ENCODE measurements at regions not wholly inside any gene's neighbourhood (a gene's known extent, or its start where the extent isn't known, plus 50 kb on each side); places are given as distances from the start of the nearest gene placed in this dataset.

GRCh38 chr4:26033389-26033788, 119.4 kb downstream of the SMIM20 start (continued):
- TF ChIP-seq CHD7 (IDR thresholded peaks at IDR 0.05; ENCODE audit: insufficient replicate concordance, low read length): no peak
- no peak for TF ChIP-seq ZNF274 (IDR thresholded peaks at IDR 0.05; ENCODE audit: borderline replicate concordance, extremely low read depth, low read length)
- TF ChIP-seq TAF1 (IDR thresholded peaks at IDR 0.05; ENCODE audit: low read depth, low read length): no peak
- TF ChIP-seq POLR2A (IDR thresholded peaks at IDR 0.05; ENCODE audit: control extremely low read depth in 1 of 2, low read depth in 2 of 2, low read length in 2 of 2): no peak
- no peak for TF ChIP-seq JUND (IDR thresholded peaks at IDR 0.05; ENCODE audit: low read length)
- TF ChIP-seq TCF12 (IDR thresholded peaks at IDR 0.05; ENCODE audit: low read depth, low read length): no peak
- TF ChIP-seq, protein P1, sequence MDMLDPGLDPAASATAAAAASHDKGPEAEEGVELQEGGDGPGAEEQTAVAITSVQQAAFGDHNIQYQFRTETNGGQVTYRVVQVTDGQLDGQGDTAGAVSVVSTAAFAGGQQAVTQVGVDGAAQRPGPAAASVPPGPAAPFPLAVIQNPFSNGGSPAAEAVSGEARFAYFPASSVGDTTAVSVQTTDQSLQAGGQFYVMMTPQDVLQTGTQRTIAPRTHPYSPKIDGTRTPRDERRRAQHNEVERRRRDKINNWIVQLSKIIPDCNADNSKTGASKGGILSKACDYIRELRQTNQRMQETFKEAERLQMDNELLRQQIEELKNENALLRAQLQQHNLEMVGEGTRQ (IDR thresholded peaks at IDR 0.05; ENCODE audit: low read length): no peak
- no peak for TF ChIP-seq TAF7 (optimal IDR thresholded peaks at IDR 0.05; ENCODE audit: borderline replicate concordance, low read depth, low read length)
- no peak for TF ChIP-seq PHF8 (conservative IDR thresholded peaks at IDR 0.05; ENCODE audit: low read depth, low read length)
- no peak for TF ChIP-seq CREB1 (IDR thresholded peaks at IDR 0.05)
- no peak for TF ChIP-seq RFX5 (IDR thresholded peaks at IDR 0.05; ENCODE audit: borderline replicate concordance, low read depth, low read length)
- no peak for TF ChIP-seq CEBPB (IDR thresholded peaks at IDR 0.05; ENCODE audit: low read depth, low read length)

Data from H1 (cell line).